ENCODE measurements at regions not wholly inside any gene's neighbourhood (a gene's known extent, or its start where the extent isn't known, plus 50 kb on each side); places are given as distances from the start of the nearest gene placed in this dataset.

DNA sequence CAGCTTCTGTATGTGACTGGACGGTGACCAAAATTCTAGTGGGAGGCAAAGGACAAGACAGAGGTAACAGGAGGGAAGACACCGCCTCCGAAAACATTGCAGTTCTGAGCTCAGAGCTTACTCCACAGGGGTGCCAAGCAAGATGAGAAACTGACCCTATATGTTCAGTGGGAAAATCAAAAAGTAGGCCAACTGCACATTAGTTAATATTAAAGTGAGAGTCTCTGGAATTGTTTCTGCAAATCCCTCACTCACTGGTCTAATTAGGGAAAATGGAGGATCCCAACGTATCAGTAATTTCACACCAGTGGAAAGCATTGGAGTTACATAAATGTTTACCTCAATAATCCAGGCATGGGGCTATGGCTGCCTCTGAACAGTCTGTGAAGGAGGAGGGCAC is 313.3 kb upstream of the KCNH8 start:
- DNase-seq = no peak

DNA sequence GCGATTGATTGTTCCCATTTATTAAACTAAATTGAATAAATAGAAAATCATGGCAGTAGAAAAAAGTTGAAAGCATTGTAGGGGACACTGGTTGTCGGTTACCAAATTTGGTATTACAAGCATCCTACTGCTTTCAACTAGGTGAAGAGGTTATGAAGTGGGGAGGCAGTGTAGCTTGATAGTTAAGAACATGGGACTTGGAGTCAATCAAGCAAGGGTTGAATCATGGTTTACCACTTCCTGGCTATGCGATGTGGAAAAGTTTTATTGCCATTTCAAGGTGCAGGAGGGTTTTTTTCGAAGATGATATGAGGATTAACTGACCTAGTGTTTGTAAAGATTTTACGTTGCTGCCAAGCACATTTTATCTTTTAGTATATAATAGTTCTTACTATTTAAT is 318.2 kb upstream of the KCNH8 start:
- DNase-seq = no peak

DNA sequence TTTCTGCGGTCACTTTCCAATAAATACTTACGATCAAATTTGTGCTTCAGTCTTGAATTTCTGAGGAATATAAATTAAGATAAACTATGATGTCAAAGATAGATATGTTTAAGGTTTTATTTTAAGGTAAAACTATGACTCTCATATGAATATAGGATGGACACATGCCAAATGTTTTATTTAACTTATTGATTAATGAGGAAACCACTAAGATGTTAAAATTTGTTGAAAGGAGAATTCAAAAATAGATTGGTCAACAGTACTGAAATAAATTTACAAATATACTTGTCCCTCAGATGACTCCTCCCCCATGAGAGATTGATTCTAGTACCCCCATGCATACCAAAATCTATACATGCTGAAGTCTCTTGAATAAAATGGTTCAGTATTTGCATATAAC is 319.7 kb upstream of the KCNH8 start:
- no peak for DNase-seq

DNA sequence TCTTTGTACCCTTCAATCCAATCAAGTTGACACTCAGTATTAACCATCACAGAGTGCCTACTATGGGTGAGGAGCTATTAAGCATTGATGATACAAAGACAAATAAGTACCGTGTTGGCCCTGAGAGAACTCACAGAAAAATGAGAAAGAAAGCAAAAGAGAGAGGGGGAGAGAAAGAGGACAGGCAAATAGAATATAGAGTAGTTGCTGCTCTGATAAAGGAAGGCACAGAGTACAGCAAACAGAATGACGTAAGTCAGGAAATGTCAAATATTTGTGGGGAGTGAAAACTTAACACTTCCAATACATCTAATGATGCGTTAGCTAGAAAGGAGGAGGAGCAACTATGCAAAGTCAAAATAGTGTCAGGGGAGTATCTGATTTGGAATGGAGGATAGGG is 320.6 kb upstream of the KCNH8 start:
- no peak for DNase-seq

DNA sequence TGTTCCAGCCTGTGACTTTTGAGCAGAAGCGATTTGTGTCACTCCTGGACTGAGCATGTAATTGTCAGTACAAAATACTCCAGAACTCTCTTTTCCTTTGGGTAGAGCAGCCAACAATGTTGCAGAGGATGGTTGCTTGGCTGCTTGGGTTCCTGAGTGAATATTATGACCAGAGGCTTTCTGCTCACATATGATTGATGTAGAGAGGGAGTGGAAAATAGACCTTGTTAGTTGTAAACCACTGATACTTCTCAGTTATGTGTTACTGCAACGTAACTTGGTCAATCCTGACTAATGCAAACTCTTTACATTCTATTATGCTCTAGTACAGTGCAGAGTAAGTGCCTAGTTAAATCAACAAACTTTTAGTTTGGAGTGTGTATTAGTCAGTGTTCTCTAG is 322.6 kb upstream of the KCNH8 start:
- DNase-seq = no peak

DNA sequence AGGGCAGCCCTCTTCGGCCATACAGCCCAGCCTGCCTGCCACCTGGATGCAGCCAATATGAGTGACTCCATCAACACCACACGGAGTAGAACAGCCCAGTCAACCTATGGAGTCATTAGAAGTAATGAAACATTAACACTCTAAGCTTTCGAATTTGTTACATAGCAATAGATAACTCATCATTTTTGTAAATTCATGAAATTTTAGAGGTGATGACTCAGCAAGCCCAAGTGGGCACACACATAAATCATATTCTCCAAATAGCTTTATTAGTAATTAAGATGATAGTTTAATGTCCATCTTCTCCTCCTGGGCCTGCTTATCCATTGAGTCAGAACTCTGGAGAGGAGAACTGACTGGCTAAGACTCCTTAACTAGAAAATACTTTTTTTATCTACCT is 335.0 kb upstream of the KCNH8 start:
- no peak for DNase-seq

DNA sequence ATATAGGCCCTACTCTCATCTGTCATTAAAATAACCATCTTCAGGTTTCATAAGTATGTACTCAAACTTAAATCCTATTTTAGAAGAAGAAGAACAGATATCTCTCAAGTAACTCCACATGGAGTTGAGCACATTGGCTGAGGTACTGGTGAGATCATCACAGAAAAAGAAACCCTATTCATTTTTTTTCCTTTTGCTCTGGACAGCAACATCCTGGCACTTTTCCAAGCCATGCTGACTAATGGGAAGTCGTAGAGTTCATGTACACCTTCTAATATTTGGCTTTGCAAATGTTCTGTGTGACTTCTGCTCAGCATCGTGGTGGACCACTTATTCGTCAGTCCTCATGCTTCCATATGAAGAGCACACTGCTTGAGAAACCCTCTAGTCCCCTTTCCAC is 336.0 kb upstream of the KCNH8 start:
- DNase-seq = no peak

DNA sequence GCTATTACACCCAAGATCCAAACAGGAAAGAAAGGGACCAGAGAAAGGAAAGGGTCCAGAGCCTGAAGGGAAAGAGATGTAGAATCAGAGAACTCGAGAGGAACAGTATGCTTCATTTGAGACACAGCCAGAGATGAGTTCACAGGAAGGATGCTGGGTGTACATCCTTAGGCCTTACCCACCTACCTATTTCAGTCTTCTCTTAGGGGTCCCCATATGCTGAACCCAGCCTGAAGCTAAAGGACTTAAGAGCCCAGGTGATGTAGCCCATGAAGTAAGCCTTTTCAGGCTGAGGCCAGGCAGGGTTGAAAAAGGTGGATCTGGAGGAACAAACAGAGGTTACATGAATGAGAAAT is 338.0 kb upstream of the KCNH8 start:
- no peak for DNase-seq

DNA sequence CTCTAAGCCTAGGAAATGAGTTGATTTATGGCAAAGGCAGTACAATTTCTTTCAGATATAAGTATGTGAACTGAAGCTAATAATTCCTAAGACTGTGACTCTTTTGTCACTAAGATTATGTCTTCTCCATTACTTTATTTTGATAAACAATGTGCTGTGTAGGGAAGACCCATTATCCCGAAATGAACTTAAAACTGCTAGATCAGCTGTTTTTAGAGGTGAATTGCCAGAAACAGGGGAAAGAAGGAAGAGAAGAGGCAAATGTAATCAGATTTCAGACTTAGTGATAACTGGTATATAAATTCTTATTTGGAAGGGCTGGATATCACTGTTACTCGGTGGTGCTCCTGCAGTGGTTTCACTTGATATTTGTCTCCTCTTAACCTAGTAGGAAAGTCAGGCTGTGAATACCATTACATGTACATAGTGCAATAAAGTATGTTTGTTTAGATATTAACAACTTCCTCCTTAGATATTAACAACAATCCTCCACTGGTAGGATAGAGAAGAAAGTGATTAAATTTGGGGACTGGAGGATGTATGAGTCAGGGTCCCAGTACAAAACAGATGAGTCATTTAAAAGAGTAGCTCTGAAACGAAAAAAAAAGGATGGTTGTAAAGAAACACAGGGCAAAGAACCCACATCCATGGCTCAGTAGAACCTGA is 338.5 kb upstream of the KCNH8 start:
- DNase-seq = no peak

DNA sequence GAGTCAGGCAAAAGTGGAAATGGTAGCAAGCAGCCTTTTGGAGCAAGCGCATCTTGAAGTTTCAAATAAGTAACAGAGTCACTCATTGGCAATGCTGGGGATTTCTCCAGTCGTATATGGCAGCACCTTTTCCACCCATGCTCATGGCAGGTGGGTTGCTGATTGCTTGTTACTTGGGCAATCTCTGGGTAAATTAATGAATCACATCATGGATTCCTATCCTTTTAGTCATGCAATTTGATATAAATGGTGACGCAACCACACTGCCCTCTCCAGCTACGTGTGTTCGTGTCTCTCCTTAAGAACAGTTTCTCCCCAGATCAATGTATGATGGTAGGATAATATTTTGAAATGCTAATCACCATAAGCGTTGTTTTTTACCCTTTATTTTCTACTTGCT is 339.9 kb upstream of the KCNH8 start:
- no peak for DNase-seq

DNA sequence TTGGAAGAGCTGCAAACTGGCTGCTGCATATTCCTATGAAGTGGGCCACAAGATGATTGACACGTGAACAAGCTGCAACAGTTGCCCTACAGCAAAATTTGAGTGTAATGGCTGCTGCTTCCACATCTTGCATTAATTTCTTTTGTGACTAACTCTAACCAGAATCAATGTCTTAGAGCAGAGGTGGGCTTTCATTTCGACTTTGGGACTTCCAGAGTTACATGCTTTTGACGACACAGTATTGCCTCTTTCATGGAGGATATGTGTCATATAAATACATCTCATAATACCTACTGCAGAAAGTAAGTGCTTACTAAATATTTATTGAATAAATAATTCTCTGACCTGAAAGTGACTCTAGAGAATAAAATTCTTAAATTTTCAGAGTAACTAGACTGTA is 340.7 kb upstream of the KCNH8 start:
- DNase-seq = no peak

DNA sequence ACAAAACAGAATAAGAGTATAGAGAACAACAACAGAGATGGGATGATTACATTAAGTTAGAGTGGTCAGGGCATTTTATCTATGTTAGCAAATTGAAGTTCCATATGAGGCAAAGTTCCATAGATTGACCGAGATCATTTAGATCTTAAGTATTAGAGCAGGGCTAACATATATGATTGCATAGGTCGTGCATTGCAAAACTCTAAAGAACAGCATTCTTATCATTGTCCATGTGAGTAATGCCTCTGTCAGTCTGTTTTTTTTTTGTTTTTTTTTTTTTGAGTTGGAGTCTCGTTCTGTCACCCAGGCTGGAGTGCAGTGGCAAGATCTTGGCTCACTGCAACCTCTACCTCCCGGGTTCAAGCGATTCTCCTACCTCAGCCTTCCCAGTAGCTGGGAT is 341.7 kb upstream of the KCNH8 start:
- DNase-seq = no peak

DNA sequence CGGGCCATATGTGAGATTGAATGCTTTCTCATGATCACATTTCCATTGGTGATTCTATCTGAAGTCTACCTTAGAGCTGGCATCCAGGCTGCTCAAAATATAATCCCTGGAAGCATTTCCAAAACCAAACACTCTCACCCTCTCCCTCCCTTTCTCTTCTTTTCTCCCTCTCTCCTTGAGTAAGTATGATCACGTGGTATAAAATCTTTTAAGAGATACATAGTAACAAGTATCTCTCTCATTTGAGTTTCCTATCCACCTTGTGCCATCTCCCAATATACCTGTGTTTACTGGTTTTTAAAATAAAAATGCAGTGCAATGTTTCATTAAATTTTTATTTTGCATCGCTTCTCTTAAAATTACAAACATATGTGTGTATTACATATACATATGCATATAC is 350.9 kb upstream of the KCNH8 start:
- DNase-seq = no peak

DNA sequence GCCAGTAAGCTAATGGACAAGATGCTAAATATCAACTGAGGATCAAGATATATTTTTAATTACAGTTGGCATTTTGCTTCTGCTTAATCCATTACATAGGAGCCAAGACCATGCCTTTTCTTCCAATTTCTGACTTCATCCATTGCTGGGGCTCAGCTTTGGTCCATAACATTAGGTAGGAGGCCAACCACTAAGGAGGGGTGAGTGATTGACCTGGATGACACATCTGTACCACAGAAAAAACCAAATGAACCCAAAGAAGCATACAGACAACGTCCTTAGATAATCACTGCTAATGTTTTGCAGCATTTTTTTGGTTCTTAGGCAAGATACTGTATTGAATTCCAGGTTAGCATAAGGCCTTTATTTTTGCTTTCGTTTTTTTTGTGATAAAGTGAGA is 353.2 kb upstream of the KCNH8 start:
- DNase-seq = no peak

DNA sequence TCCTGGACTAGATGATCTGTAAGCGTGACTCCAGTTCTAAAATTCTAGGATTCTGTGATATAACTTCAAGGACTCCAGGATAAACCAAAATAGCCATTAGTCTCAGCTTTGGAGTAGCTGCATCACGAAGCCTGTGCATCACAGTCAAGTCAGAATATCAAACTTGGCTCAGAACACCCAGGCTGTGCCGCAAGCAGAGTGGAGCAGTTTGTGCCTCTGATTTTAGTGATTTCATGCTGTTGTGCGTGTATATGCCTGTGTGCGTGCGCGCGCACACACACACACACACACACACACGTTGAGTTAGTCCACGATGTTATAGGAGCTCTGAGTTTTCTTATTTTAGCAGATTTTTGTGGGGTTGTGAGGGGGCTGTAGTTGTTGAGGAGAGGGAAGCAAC is 356.6 kb upstream of the KCNH8 start:
- peak in 3 of 56 donors; percentile 1 to 9 (median 1) for DNase-seq

DNA sequence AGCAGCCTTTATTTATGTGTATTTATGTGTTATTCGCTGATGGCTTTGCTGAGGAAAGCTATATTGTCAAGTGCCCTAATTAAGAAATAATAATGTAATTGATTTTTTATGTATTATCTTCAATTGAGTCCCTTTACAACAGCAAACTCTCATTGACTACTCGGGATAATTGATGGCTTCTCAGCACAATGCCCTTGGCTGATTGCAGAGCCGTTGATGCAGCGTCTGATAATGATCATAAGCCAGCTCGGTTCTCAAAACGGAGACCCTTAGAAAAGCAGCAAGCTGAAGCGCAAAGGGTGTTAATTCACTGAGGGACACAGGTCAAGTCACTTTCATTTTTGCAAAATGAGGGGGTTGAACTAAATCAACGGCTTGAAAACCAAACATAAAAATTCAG is 357.1 kb upstream of the KCNH8 start:
- DNase-seq = no peak

DNA sequence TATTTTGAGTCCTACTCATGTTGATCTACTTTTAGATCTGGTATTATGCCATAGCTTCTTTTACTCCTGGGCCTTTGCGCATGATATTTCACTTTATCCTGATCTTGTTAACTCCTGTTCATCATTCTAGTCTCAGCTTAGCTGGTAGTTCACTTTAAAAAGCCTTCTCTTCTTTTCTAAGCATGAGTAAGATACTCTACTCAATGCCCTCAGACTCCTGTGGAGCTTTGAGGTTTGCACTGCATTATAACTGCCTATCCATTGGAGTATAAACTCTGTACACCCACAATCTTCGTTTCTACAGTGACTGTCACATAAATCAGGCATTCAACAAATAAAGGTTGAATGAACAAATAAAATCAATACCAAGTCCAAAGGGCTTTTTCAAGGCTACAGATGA is 357.9 kb upstream of the KCNH8 start:
- no peak for DNase-seq

DNA sequence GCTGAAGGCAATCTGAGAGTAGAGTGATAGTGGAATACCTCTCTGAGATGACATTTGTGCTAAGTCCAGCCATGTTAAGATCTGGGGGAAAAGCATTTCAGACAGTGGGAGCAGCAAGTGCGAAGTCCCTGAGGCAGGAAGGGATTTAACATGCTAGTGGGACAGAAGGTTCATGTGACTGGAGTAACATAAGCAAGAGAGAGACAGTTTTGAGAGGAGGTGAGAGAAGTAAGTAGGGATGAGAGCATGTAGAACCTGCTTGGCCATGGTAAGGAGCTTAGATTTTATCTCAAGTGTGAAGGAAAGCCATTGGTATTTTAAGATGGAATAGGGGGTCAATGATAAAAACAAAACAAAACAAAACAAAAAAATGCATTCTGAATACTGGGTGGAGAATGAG is 358.6 kb upstream of the KCNH8 start:
- no peak for DNase-seq

DNA sequence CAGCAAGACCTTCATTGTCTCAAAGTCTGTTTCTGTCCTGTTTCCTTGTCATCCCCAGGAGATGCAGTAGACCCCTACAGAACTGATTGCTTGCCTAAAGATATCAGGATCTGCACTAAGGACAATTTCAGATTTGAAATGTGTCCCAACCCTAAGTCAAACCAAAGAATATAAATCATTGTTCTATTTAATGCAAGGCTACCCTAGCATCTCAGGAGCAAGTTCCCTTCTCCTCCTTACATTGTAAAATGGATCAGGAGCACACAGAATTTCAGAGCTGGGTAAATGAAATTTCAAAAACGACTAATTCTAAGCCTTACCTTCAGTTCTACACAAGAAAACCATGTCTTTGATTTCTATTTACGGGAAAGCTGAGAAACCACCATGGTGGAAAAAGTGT is 360.9 kb upstream of the KCNH8 start:
- DNase-seq = no peak

DNA sequence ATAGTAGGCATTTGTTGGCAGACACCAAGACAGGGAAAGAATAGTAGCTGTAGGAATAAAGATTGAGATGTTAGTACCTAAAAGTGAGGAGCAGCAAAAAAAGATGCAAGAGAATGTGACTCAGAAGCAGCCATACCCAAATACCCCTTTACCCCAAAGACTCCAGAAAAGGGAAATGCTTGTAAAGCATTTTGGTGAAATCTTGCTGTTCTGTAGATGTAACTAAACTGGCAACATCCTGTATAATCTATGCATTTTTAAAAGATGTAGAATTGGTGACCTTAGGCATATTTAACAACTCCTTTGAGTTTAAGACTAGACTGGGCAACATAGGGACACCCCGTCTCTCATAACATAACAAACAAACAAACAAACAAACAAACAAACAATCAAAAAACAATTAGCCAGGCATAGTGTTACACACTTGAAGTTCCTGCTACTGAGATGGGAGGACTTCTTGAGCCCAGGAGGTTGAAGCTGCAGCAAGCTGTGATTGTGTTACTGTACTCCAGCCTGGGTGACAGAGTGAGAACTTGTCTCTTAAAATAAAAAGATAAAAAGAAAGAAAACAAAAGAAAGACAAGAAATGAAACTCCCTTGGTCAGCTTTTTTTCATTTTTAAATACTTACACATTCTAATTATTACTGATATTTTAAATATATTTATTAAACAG is 361.5 kb upstream of the KCNH8 start:
- no peak for DNase-seq

DNA sequence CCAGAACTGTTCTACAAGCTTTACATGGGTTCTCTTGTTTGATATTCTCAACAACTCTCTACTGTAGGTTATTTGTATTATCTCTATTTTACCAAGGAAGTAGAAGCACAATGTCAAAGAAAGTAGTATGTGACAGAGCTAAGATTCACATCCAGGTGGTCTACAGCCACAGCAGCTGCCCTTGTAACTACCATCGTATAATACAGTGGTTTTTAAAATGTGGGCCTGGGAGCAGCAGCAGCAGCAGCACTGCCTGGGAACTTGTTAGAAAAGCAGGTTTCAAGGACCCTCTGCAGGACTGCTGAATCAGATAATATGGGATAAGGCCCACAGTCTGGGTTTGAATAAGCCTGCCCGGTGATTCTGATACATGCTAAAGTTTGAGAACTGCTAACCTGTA is 357.1 kb upstream of the SATB1 start:
- DNase-seq = no peak

DNA sequence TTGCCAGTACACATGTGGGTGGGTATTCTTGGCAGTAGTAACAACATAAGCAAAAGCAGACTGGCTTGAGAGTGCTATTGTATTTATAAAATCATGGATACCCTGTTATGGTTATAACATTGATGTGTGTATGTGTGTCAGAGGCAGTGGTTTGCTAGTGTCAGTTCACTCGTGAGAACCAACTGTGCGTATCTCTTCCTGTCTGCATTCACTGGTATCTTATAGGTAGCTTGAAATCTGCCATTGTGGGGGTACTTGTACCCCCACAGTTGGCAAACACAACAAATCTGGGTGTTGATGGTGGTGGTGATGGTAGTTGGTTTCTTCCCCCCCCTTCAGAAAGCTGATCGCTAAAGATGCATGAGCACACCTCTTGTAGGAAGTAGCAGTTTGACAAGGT is 355.8 kb upstream of the SATB1 start:
- no peak for DNase-seq

DNA sequence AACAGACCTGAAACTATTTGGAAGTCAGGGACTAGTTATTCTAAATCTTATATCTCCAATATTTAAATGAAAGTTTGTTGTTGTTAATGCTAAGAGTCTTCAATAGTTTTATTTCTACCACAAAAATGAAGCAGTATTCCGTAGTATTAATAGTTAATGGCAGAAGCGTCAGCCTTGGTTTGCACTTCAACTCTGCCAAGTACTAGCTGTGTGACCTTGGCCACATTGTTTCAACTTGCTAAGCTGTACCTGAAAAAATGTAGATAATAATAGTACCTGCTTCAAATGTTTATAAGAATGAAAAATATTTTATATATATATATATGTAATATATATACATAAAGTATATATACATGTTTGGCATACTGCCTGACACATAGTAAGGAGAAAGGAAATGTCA is 354.6 kb upstream of the SATB1 start:
- DNase-seq = no peak

DNA sequence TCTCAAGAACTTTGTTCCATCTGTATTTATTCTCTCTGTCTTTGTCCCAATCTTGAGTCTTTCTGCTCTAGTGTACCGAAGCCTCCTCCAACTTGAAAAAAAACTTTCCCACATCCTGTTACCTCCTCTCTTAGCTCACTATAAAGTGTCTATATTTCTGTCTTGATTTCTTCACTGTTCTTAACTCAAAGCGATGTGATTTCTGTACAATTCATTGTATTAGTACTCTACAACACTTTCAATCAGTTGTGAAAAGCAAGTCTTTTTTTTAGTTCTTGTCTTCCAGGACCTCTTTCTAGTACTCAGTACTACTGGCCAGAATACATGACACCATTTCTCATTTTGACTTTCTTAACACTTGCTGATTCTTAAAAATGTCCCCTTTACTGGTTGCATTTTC is 353.5 kb upstream of the SATB1 start:
- no peak for DNase-seq
